AG04450 (cell line): ENCODE measurements at regions not wholly inside any gene's neighbourhood (a gene's known extent, or its start where the extent isn't known, plus 50 kb on each side); places are given as distances from the start of the nearest gene placed in this dataset.
"Not testable (repeated sequence)": the region's sequence is repeated elsewhere in the genome, so short reads cannot be mapped to it uniquely, and the experiment has no call there.

Source experiments
- CTCF ChIA-PET: fragments of 300-600, 350-600 bp; formaldehyde crosslinking; extraction: SDS; loops from one replicate; lab custom pipeline; 2022; ENCODE audit warnings: antibody characterized with exemption, inconsistent platforms; lab: Charles Lee
- POLR2A ChIA-PET: fragments of 350-600 bp; formaldehyde crosslinking; extraction: SDS; loops from one replicate; lab custom pipeline; 2021; ENCODE audit warnings: antibody characterized with exemption, inconsistent platforms; lab: Yijun Ruan, JAX
- DNase-seq: peaks from one replicate; pipeline ENCODE4 v3.0.0-alpha.2; 2011; ENCODE audit warnings: low read depth, low spot score
- H3K27ac ChIP-seq: one replicate; pipeline ENCODE4 v1.5.1; 2012; ENCODE audit warnings: low read depth, low read length, control low read depth
- H3K27me3 ChIP-seq: one replicate; pipeline ENCODE4 v1.6.0; 2012; ENCODE audit warnings: low read length; ENCODE audit not compliant: control insufficient read depth, insufficient read depth
- H3K4me3 ChIP-seq: 2 replicates; pipeline ENCODE4 v1.5.1; 2011; ENCODE audit warnings: mild to moderate bottlenecking, low read depth, low read length, control low read depth
- H3K9me3 ChIP-seq: 2 replicates; pipeline ENCODE4 v1.5.1; 2012; ENCODE audit warnings: low read length; ENCODE audit not compliant: control insufficient read depth, insufficient read depth
- CTCF ChIP-seq: IDR thresholded peaks from 2 replicates; pipeline ENCODE4 v1.5.1; 2011; ENCODE audit warnings: low read depth, low read length, control low read depth, inconsistent platforms

DNA sequence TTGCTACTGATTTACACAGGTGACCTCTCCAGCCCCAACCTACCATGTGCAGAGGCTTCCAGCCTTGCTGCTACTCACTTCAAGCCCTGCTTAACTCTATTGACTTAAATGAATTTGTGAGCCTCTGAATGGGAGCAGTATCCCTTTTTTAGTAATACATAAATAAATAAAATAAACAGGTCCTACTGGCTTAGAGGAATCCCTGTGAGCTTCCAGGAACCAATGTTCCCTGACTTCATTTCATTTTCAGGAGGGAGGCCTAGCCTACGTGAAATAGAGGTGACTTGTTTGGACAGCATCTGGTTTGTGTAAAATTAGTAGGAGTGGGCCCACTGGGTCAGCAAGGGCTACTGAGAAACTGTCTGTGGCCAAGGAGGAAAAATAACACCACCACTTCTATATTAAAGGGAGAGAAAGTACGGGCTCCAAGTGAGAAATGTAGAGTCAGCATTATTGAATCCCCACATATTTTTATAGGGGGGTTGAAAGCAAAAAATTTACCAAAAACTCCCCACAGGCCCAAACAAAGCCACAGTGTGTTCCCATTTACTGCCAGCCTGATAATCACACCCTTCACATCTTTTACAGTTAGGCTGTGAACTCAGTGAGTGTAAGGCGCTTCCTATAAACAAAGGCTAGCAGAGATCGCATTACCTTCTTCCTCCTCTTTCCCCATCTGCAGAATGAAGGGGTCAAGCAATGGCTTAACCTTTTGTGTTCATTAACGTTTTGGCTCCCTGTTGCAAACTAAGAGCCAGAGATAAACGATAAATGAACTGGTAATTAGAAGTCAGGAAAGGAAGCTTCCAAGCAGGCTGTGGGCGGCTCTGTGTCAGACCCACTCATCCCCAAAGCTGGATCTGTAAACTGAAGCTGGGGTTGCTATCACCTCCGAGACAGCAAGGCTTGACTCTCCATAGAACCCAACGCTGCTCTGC lies 138.8 kb upstream of the LIFR start:
- Histone ChIP-seq H3K9me3 (no peaks in the 10 kb centered on the region), H3K27ac (no peak overlapping the region), H3K4me3 (no peak overlapping the region), H3K27me3 (peaks cover 9% of the 10 kb centered on the region)
- CTCF ChIA-PET, result no interaction called here
- no peak for TF ChIP-seq CTCF
- no peak for DNase-seq
- POLR2A ChIA-PET, result no interaction called here

DNA sequence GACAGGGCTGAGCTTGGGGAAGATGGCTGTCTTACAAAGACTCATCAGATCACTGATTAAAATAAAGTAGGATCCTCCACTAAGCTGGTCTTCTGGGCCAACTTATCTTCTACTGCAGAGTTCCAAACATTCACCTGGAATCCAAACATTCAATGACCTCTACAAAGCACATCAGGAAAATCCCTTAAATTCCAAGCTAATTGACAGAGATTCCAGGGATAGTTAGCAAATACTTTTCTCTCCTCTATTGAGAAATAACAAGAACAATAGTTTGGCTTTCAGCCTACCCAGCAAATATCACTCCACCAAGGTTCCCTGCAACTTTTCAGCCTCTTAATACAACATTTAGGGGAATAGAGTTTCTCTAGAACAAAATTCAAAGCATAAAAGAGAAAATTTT lies 140.6 kb upstream of the LIFR start:
- Histone ChIP-seq H3K4me3 (no peak overlapping the region), H3K27ac (no peak overlapping the region), H3K9me3 (no peaks in the 10 kb centered on the region), H3K27me3 (peaks cover 9% of the 10 kb centered on the region)
- no peak for DNase-seq
- ChIA-PET CTCF (no interaction called here), POLR2A (no interaction called here)
- TF ChIP-seq CTCF, result no peak

- H3K27me3 ChIP-seq, POLR2A ChIA-PET, H3K27ac ChIP-seq, H3K9me3 ChIP-seq, CTCF ChIA-PET, H3K4me3 ChIP-seq, DNase-seq: not testable (repeated sequence)
These were observed 140.3 kb upstream of the OSMR start for GRCh38 chr5:38705529-38705928.

- Histone ChIP-seq H3K4me3 (no peak overlapping the region), H3K27ac (no peak overlapping the region), H3K9me3 (no peaks in the 10 kb centered on the region), H3K27me3 (no peaks in the 10 kb centered on the region)
- no peak for DNase-seq
- ChIA-PET CTCF (no interaction called here), POLR2A (interaction anchor here (0.6 kb wide), 1 partner anchor 138 kb away, joined by 3 read pairs; no protein-coding TSS in a partner anchor)
- no peak for TF ChIP-seq CTCF
These were observed 139.4 kb upstream of the OSMR start for GRCh38 chr5:38706376-38706775.

DNA sequence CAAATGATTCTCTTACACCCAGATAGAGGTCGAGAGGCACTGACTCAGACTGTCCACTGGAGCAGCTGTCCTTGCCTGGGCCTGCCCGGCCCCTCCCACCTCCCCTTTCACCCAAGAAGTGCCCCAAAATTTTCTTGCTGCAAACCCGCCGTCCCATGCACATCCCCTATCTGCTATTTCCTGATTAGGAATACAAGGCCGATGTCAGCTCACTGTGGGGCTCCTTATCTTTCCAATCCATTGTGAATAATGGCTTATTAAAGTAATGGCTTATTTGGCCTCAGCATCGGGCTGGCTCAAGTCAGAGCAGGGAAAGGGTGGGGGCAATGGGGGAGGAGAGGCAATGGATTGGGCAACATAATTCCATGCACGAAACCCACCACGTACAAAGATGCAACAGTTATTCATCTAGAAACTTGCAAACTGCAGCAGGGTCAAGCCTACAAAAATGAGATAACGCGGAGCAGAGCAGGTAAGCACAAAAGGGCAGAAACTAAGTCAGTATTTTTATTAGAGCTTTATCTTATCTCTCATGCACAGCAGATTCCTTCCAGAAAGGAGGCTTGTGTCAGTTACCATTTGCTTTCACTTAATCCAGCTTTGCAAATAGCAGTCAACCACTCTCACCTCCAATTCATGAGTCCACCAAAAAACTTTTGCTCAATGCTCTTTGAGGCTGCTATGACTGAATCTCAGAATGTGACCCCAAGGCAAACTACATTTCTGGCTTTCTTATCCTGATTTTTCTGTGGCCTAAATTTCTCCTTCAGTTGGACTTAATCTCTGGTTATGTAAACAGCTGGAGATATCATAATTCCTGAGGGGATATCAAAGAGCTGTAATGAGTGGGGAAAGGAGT lies 138.2 kb upstream of the OSMR start:
- ChIA-PET CTCF (interaction anchor here (0.9 kb wide), 1 partner anchor 324 kb away, joined by 3 read pairs; no protein-coding TSS in a partner anchor), POLR2A (no interaction called here)
- Histone ChIP-seq H3K9me3 (no peaks in the 10 kb centered on the region), H3K27ac (no peak overlapping the region), H3K27me3 (no peaks in the 10 kb centered on the region), H3K4me3 (no peak overlapping the region)
- DNase-seq, result no peak
- no peak for TF ChIP-seq CTCF
